Mammary epithelial cell (primary cell): ENCODE measurements at regions not wholly inside any gene's neighbourhood (a gene's known extent, or its start where the extent isn't known, plus 50 kb on each side); places are given as distances from the start of the nearest gene placed in this dataset.

Experiments used
- CTCF ChIP-seq, 2 donors: IDR thresholded peaks in 1 of 2; conservative IDR thresholded peaks in 1 of 2; 2 replicates each; pipeline ENCODE4 v1.5.1; 2011 to 2012; ENCODE audit warnings: inconsistent platforms in 2 of 2, low read length in 2 of 2, mild to moderate bottlenecking in 2 of 2, control low read depth in 1 of 2, low read depth in 1 of 2; ENCODE audit not compliant: insufficient read depth in 1 of 2; ENCODE audit errors: extremely low read depth in 1 of 2
- EZH2 ChIP-seq: IDR thresholded peaks from 2 replicates; pipeline ENCODE4 v1.6.1; 2012; ENCODE audit warnings: low read length, inconsistent platforms, borderline replicate concordance

GRCh38 chr12:27875677-27876076 lies 95.6 kb upstream of the MANSC4 start:
- TF ChIP-seq CTCF (conservative IDR thresholded peaks at IDR 0.05 in 1 of 2, IDR thresholded peaks at IDR 0.05 in 1 of 2; ENCODE audit: extremely low read depth in 1 of 2, insufficient read depth in 1 of 2, low read depth in 1 of 2, low read length in 2 of 2) (no peak), EZH2 (no peak)
